Esophagus (tissue), 2 donors: ENCODE measurements at regions not wholly inside any gene's neighbourhood (a gene's known extent, or its start where the extent isn't known, plus 50 kb on each side); places are given as distances from the start of the nearest gene placed in this dataset.

Experiments
- H3K27ac ChIP-seq, 2 donors: one replicate each; pipeline ENCODE4 v1.5.1; 2013; ENCODE audit warnings: low read depth in 2 of 2, mild to moderate bottlenecking in 2 of 2, inconsistent platforms in 1 of 2, low read length in 1 of 2, moderate library complexity in 1 of 2
- H3K27me3 ChIP-seq, 2 donors: one replicate each; pipeline ENCODE4 v1.6.1; 2013; ENCODE audit warnings: low read length in 2 of 2, control low read depth in 1 of 2, mild to moderate bottlenecking in 1 of 2; ENCODE audit not compliant: insufficient read depth in 2 of 2, control insufficient read depth in 1 of 2
- H3K36me3 ChIP-seq, 2 donors: one replicate each; pipeline ENCODE4 v1.6.1; 2013; ENCODE audit warnings: low read length in 1 of 2; ENCODE audit not compliant: control insufficient read depth in 2 of 2, insufficient read depth in 2 of 2
- H3K4me1 ChIP-seq, 2 donors: one replicate each; pipeline ENCODE4 v1.6.1; 2013; ENCODE audit warnings: low read length in 1 of 2; ENCODE audit not compliant: control insufficient read depth in 2 of 2, insufficient read depth in 2 of 2
- H3K4me3 ChIP-seq, 2 donors: one replicate each; pipeline ENCODE4 v1.5.1; 2013; ENCODE audit warnings: low read length in 2 of 2, mild to moderate bottlenecking in 2 of 2, low read depth in 1 of 2, moderate library complexity in 1 of 2
- H3K9me3 ChIP-seq, 2 donors: one replicate each; pipeline ENCODE4 v1.6.1; 2013; ENCODE audit warnings: mild to moderate bottlenecking in 2 of 2, low read depth in 1 of 2, low read length in 1 of 2, moderate library complexity in 1 of 2; ENCODE audit not compliant: control insufficient read depth in 2 of 2, insufficient read depth in 1 of 2
- WGBS, 2 donors: extraction: QIAGEN DNeasy Blood & Tissue Kit; methylation state at CpG; one replicate each; pipeline ENCODE4 v1.1.7; 2013; 5-methylcytosine and 5-hydroxymethylcytosine counted together
- donor health status: healthy with polysubstance abuse.
- donor health status: Bipolar disorder and iron deficiency.

- Histone ChIP-seq H3K4me3 (no peak overlapping the region), H3K36me3 (no peaks in the 10 kb centered on the region), H3K4me1 (no peaks in the 10 kb centered on the region), H3K27ac (no peak overlapping the region), H3K9me3 (no peaks in the 10 kb centered on the region), H3K27me3 (no peaks in the 10 kb centered on the region)
- 94 to 97% methylated on average over 1 of the region's 1 CpG for WGBS, 2 donors
Measured at GRCh38 chr1:193827516-193827915, 641.1 kb upstream of the B3GALT2 start.

- H3K36me3 ChIP-seq, result no peaks in the 10 kb centered on the region
- no peak overlapping the region for H3K27ac ChIP-seq
- no peaks in the 10 kb centered on the region for H3K9me3 ChIP-seq
- H3K4me1 ChIP-seq, result no peaks in the 10 kb centered on the region
- no peak overlapping the region for H3K4me3 ChIP-seq
- H3K27me3 ChIP-seq, result no peaks in the 10 kb centered on the region
Measured at GRCh38 chr1:193819376-193819775, 633.0 kb upstream of the B3GALT2 start.

GRCh38 chr1:193807208-193807607, 620.8 kb upstream of the B3GALT2 start:
- Histone ChIP-seq H3K4me1 (no peaks in the 10 kb centered on the region), H3K27ac (no peak overlapping the region), H3K36me3 (no peaks in the 10 kb centered on the region), H3K4me3 (no peak overlapping the region), H3K9me3 (no peaks in the 10 kb centered on the region), H3K27me3 (no peaks in the 10 kb centered on the region)
- 69 to 75% methylated on average over 2 of the region's 2 CpGs for WGBS, 2 donors

- 54 to 65% methylated on average over 3 of the region's 3 CpGs for WGBS, 2 donors
- no peak overlapping the region for H3K27ac ChIP-seq
- no peaks in the 10 kb centered on the region for H3K9me3 ChIP-seq
- H3K36me3 ChIP-seq, result no peaks in the 10 kb centered on the region
- no peaks in the 10 kb centered on the region for H3K4me1 ChIP-seq
- H3K4me3 ChIP-seq, result no peak overlapping the region
- H3K27me3 ChIP-seq, result no peaks in the 10 kb centered on the region
Measured at GRCh38 chr1:193806079-193807048, 620.0 kb upstream of the B3GALT2 start.

- Histone ChIP-seq H3K9me3 (no peaks in the 10 kb centered on the region), H3K27me3 (no peaks in the 10 kb centered on the region), H3K36me3 (no peaks in the 10 kb centered on the region), H3K4me3 (no peak overlapping the region), H3K4me1 (no peaks in the 10 kb centered on the region), H3K27ac (no peak overlapping the region)
- 77% methylated on average over 6 of the region's 6 CpGs for WGBS, 2 donors
Measured at GRCh38 chr1:193799948-193800690, 613.7 kb upstream of the B3GALT2 start.

GRCh38 chr1:193799371-193799770, 613.0 kb upstream of the B3GALT2 start:
- WGBS, 2 donors, result 94 to 97% methylated on average over 2 of the region's 2 CpGs
- H3K27ac ChIP-seq, result no peak overlapping the region
- H3K9me3 ChIP-seq, result no peaks in the 10 kb centered on the region
- no peaks in the 10 kb centered on the region for H3K36me3 ChIP-seq
- H3K4me1 ChIP-seq, result no peaks in the 10 kb centered on the region
- H3K27me3 ChIP-seq, result no peaks in the 10 kb centered on the region
- no peak overlapping the region for H3K4me3 ChIP-seq

GRCh38 chr1:193794239-193794638, 607.8 kb upstream of the B3GALT2 start:
- no peaks in the 10 kb centered on the region for H3K36me3 ChIP-seq
- no peaks in the 10 kb centered on the region for H3K27me3 ChIP-seq
- H3K9me3 ChIP-seq, result no peaks in the 10 kb centered on the region
- H3K4me3 ChIP-seq, result no peak overlapping the region
- no peak overlapping the region for H3K27ac ChIP-seq
- H3K4me1 ChIP-seq, result no peaks in the 10 kb centered on the region
- 57 to 62% methylated on average over 4 of the region's 4 CpGs for WGBS, 2 donors

- 79 to 85% methylated on average over 3 of the region's 3 CpGs for WGBS, 2 donors
- H3K4me1 ChIP-seq, result no peaks in the 10 kb centered on the region
- H3K4me3 ChIP-seq, result no peak overlapping the region
- no peaks in the 10 kb centered on the region for H3K9me3 ChIP-seq
- H3K36me3 ChIP-seq, result no peaks in the 10 kb centered on the region
- H3K27me3 ChIP-seq, result no peaks in the 10 kb centered on the region
- no peak overlapping the region for H3K27ac ChIP-seq
Measured at GRCh38 chr1:193791746-193792145, 605.3 kb upstream of the B3GALT2 start.

GRCh38 chr1:193787061-193787460, 600.6 kb upstream of the B3GALT2 start:
- Histone ChIP-seq H3K4me1 (no peaks in the 10 kb centered on the region), H3K4me3 (no peak overlapping the region), H3K36me3 (no peaks in the 10 kb centered on the region), H3K27me3 (no peaks in the 10 kb centered on the region), H3K9me3 (no peaks in the 10 kb centered on the region), H3K27ac (no peak overlapping the region)
- WGBS, 2 donors, result 46 to 68% methylated on average over 2 of the region's 2 CpGs
